Hepatocyte (in vitro differentiated cells): ENCODE measurements at regions not wholly inside any gene's neighbourhood (a gene's known extent, or its start where the extent isn't known, plus 50 kb on each side); places are given as distances from the start of the nearest gene placed in this dataset.

ENCODE experiments used
- DNase-seq: peaks from one replicate; pipeline ENCODE4 v3.0.0-alpha.2; 2016; ENCODE audit warnings: low spot score
- H2AFZ ChIP-seq: fragments of 200-600 bp; sonication (generic); 2 replicates; pipeline ENCODE4 v1.6.0; 2016; ENCODE audit warnings: antibody characterized with exemption, mild to moderate bottlenecking
- H3K27ac ChIP-seq: fragments of 200-600 bp; sonication (generic); 2 replicates; pipeline ENCODE4 v1.5.1; 2016; ENCODE audit warnings: mild to moderate bottlenecking
- H3K27me3 ChIP-seq: fragments of 200-600 bp; sonication (generic); 2 replicates; pipeline ENCODE4 v1.6.1; 2016
- H3K36me3 ChIP-seq: fragments of 200-600 bp; sonication (generic); replicated peaks from 2 replicates; pipeline ENCODE4 v1.5.1; 2016; ENCODE audit warnings: low read depth; ENCODE audit not compliant: insufficient read depth
- H3K4me1 ChIP-seq: fragments of 200-600 bp; sonication (generic); 2 replicates; pipeline ENCODE4 v1.5.1; 2016; ENCODE audit warnings: mild to moderate bottlenecking, moderate library complexity; ENCODE audit not compliant: insufficient read depth
- H3K4me2 ChIP-seq: fragments of 200-600 bp; sonication (generic); 2 replicates; pipeline ENCODE4 v1.6.0; 2016
- H3K4me3 ChIP-seq: fragments of 200-600 bp; sonication (generic); 2 replicates; pipeline ENCODE4 v1.5.1; 2016; ENCODE audit warnings: mild to moderate bottlenecking
- H3K79me2 ChIP-seq: fragments of 200-600 bp; sonication (generic); 2 replicates; pipeline ENCODE4 v1.6.0; 2017; ENCODE audit warnings: mild to moderate bottlenecking
- H3K9me2 ChIP-seq: fragments of 200-600 bp; sonication (generic); replicated peaks from 2 replicates; pipeline ENCODE4 v1.6.0; 2017; ENCODE audit warnings: mild to moderate bottlenecking; ENCODE audit not compliant: insufficient read depth
- H3K9me3 ChIP-seq: fragments of 200-600 bp; sonication (generic); 2 replicates; pipeline ENCODE4 v1.5.1; 2016; ENCODE audit warnings: low read depth, mild to moderate bottlenecking
- H4K20me1 ChIP-seq: fragments of 200-600 bp; sonication (generic); 2 replicates; pipeline ENCODE4 v1.6.0; 2016; ENCODE audit warnings: mild to moderate bottlenecking; ENCODE audit not compliant: insufficient read depth, poor library complexity, severe bottlenecking
- EZH2 ChIP-seq: fragments of 200-600 bp; sonication (generic); IDR thresholded peaks from 2 replicates; pipeline ENCODE4 v1.6.1; 2016; ENCODE audit warnings: antibody characterized with exemption, mild to moderate bottlenecking, borderline replicate concordance
- EZH2phosphoT487 ChIP-seq: fragments of 200-600 bp; sonication (generic); IDR thresholded peaks from one replicate; pipeline ENCODE4 v1.6.1; 2018; ENCODE audit warnings: antibody characterized with exemption, mild to moderate bottlenecking, low read depth, moderate library complexity; ENCODE audit not compliant: unreplicated experiment, severe bottlenecking
- WGBS: methylation state at CpG from one replicate; pipeline ENCODE4 v1.1.6; 2016; ENCODE audit warnings: low lambda C conversion rate; ENCODE audit errors: missing lambda C conversion rate; 5-methylcytosine and 5-hydroxymethylcytosine counted together
- TF ChIP-seq, protein P1 (sequence below): fragments of 200-600 bp; sonication (generic); IDR thresholded peaks from 2 replicates; pipeline ENCODE4 v1.5.1; 2016; ENCODE audit warnings: antibody characterized with exemption, mild to moderate bottlenecking; ENCODE audit not compliant: poor library complexity

DNA sequence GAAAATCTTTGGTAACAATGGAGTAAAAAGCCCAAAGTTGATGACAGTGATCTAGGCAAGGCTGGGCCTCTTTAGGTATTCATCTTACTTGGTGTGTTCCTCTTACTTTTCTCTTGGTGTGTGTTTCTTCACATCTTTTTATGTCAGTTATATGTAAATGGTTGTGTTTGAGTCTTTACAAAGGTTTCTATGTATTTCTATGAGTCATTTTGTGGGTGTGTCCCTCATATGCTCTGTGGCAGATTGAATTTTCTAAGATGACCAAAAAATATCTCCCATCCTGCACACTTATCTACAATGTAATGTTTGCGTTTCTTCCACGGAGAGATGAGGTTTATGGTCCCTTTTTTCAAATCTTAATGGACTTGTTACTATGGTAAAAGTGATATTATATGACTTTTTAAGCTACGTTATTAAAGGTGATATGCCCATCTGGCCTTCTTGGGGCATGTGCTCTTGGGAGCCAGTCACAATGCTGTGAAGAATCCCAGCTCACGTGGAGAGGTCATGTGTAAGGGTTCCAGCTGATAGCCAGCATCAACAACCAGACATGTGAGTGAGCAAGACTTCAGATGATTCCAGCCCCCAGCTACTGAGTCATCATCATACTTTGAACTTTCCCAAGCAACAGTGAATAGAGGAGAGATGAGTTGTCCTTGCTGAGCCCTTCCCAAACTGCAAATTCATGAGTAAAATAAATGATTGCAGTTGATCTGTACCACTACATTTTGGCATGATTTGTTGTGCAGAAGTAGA is 126.9 kb downstream of the CBLL2 start:
- Histone ChIP-seq H3K4me3 (no peak overlapping the region), H4K20me1 (no peaks in the 10 kb centered on the region), H3K9me3 (no peaks in the 10 kb centered on the region), H3K4me2 (no peak overlapping the region), H3K9me2 (no peaks in the 10 kb centered on the region), H3K4me1 (no peaks in the 10 kb centered on the region), H2AFZ (no peak overlapping the region), H3K27me3 (no peaks in the 10 kb centered on the region), H3K79me2 (no peaks in the 10 kb centered on the region), H3K36me3 (no peaks in the 10 kb centered on the region), H3K27ac (peak overlapping the region; percentile 51)
- TF ChIP-seq EZH2 (no peak), EZH2phosphoT487 (no peak)
- TF ChIP-seq, protein P1, sequence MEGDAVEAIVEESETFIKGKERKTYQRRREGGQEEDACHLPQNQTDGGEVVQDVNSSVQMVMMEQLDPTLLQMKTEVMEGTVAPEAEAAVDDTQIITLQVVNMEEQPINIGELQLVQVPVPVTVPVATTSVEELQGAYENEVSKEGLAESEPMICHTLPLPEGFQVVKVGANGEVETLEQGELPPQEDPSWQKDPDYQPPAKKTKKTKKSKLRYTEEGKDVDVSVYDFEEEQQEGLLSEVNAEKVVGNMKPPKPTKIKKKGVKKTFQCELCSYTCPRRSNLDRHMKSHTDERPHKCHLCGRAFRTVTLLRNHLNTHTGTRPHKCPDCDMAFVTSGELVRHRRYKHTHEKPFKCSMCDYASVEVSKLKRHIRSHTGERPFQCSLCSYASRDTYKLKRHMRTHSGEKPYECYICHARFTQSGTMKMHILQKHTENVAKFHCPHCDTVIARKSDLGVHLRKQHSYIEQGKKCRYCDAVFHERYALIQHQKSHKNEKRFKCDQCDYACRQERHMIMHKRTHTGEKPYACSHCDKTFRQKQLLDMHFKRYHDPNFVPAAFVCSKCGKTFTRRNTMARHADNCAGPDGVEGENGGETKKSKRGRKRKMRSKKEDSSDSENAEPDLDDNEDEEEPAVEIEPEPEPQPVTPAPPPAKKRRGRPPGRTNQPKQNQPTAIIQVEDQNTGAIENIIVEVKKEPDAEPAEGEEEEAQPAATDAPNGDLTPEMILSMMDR, result no peak
- peak; percentile 26 for DNase-seq
- 44% methylated on average over 4 of the region's 4 CpGs for WGBS

GRCh38 chrX:22404297-22404696 is 131.6 kb downstream of the CBLL2 start:
- Histone ChIP-seq H3K4me1 (no peaks in the 10 kb centered on the region), H3K79me2 (no peaks in the 10 kb centered on the region), H2AFZ (no peak overlapping the region), H3K9me3 (no peaks in the 10 kb centered on the region), H3K4me2 (no peak overlapping the region), H3K27ac (no peak overlapping the region), H3K36me3 (no peaks in the 10 kb centered on the region), H4K20me1 (no peaks in the 10 kb centered on the region), H3K9me2 (no peaks in the 10 kb centered on the region), H3K27me3 (no peaks in the 10 kb centered on the region), H3K4me3 (no peak overlapping the region)
- TF ChIP-seq, protein P1, result no peak
- TF ChIP-seq EZH2phosphoT487 (no peak), EZH2 (no peak)
- DNase-seq, result no peak
- 94% methylated on average over 3 of the region's 3 CpGs for WGBS

- Histone ChIP-seq H3K27me3 (no peaks in the 10 kb centered on the region), H3K36me3 (no peaks in the 10 kb centered on the region), H4K20me1 (no peaks in the 10 kb centered on the region), H3K4me3 (no peak overlapping the region), H3K9me2 (no peaks in the 10 kb centered on the region), H3K79me2 (no peaks in the 10 kb centered on the region), H3K4me2 (no peak overlapping the region), H3K4me1 (no peaks in the 10 kb centered on the region), H3K9me3 (no peaks in the 10 kb centered on the region), H3K27ac (no peak overlapping the region), H2AFZ (no peak overlapping the region)
- no peak for DNase-seq
- no peak for TF ChIP-seq EZH2phosphoT487
- TF ChIP-seq, protein P1, result no peak
- no peak for TF ChIP-seq EZH2
- WGBS, result 40% methylated on average over 5 of the region's 5 CpGs
Observed at GRCh38 chrX:22406201-22406737, 133.6 kb downstream of the CBLL2 start.
